GM19372 (cell line): ENCODE measurements at regions not wholly inside any gene's neighbourhood (a gene's known extent, or its start where the extent isn't known, plus 50 kb on each side); places are given as distances from the start of the nearest gene placed in this dataset.

Experiments used
- ATAC-seq: cut with Tn5 transposase; IDR thresholded peaks from one replicate; pipeline ENCODE4 v1.9.1; 2021; ENCODE audit warnings: mild to moderate bottlenecking, low read depth, moderate library complexity; ENCODE audit not compliant: unreplicated experiment

DNA sequence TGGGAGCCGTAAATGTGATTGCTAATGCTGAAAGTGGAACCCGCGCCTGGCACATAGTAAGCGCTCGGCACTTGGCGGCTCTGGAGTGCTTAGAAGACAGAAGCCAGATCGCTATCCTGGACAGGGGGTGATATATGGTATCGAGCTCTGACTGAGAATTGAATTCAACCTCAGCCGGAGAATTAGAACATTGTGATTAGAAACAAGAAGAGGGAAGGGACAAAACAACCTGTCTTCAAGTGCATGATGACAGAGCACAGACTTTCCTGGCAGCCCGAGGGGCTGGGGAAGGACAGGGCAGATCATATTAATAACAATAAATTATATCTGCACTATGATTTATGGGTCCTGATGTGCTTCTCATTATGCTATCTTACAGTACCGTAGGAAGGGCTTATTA is 66.9 kb upstream of the TBX3 start:
- no peak for ATAC-seq

DNA sequence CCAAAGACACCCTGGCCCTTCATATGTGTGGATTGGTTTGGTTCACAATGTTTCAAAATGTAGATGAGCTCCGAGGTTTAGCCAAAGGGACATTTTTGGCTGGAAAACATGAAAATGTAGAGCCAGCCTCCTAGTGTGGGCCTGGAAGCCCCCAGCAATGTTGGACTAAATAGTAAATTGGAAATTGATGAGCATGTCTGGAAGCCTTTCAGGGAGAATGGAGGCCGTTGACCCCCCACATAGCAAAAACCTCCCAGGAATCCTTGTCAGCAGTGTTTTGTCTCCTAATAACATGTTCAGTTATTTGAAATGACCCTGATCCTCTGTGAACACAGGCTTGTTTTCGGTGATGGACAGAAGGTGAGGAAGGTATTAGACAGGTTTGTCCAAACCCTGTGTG is 65.1 kb upstream of the TBX3 start:
- ATAC-seq: no peak

DNA sequence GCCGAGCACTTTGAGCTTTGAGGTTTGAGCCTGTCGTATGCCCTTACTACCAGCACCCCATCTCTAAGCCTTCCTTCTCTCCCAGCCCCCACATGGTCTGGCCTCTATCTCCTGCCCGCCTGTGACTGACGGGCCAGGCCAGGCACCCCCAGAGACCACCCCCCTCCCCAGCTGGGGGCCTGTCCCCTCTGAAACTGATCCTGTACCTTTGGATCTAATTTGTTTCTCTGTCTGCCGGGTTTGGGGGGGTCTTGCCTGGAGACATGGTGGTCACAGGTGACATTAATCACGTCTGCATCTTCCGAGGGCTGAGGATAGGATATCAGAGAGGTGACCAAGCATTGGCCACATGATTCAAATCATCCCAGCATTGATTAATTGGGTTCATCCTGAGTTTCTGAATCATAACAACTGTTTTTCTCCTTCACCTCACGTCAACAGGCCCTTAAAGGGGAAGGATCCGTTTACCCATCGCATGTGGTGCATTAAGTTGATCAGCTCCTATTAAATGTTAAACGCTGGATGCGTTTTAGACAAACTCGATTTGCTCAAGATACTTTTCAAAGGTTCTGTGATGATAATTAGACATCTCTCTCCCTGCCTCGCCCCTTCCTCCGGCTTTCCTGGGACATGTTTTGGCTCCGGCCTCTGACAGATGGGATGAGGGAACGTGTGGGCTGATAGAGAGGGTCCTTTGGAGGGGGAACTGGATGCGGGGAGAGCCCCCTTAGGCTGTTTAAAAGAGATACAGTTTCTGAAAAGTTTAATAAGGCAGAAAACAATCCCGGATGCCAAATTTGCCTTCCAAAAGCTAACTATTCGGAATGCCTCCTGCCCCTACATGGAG is 63.3 kb upstream of the TBX3 start:
- no peak for ATAC-seq

GRCh38 chr12:114746297-114747011 is 62.5 kb upstream of the TBX3 start:
- no peak for ATAC-seq

GRCh38 chr12:114744691-114745090 is 60.7 kb upstream of the TBX3 start:
- no peak for ATAC-seq

DNA sequence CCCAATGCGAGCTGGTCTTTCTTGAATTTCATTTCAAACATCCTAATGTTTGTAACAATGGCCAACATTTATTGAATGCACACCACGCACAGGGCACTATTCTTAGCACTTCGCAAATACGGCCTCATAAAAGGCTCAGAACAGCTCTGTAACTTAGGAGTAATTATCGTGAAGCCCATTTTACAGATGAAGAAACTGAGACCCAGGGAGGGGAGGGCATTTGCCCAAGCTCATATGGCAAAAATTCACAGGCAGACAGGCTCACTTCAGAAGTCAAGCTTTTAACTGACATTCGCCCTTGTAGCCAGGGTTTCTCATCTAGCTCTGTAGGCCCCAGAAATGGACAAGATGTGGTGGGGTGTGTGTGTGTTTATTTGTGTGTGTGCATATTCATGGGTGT is 60.3 kb upstream of the TBX3 start:
- ATAC-seq: no peak

DNA sequence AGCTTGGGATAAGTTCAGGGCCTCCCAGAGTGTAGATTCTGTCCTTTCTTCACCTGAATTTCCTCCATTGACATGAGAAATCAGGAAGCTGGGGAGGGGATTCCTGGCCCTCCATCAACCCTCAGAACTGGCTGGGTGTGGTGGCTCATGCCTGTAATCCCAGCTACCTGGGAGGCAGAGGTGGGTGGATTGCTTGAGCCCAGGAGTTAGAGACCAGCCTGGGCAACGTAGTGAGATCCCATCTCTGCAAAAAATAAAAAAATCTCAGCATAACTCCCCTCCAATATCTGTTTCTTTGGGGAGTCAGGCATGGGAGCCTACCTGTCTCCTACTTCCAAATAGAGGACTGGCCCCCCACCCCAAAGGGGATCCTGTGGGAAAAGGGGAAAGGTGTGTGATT is 59.8 kb upstream of the TBX3 start:
- no peak for ATAC-seq

DNA sequence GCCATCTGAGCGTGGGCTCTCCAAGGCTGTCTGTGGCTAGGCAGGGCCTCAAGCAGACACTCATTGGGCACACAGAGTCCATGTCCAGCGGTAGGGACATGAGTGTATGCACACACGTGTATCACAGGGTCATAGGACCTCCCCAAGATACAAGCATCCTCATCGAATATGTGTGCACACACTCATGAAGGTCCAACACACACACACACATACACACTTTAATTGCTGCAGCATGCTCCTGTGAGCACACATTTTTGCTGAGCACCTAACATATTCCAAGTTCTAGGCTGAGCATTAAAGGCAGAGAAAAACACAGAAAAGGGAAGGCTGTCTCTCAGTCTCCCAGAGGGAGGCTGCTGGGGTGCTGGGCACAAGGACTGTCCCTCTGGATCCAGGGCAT is 59.3 kb upstream of the TBX3 start:
- no peak for ATAC-seq

GRCh38 chr12:114742363-114742762 is 58.4 kb upstream of the TBX3 start:
- ATAC-seq: no peak

DNA sequence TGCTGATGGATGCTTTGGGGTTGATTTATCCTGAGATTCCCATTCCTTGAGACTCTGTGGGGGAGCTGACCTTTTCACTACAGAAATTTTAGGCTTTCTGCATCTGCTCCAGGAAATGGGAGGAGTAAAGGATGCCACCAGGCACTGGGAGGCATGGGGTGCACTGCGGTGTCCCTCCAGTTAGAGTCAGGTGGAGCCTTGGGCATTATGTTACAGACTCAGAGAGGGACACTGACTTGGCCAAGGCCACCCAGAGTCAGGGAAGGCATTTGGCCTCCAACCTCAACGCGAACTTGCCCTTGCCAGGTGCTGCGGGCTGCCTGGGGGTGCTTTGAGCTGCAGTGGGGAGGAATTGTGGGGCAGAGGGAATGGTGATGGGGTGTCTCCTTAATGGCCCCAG is 58.0 kb upstream of the TBX3 start:
- ATAC-seq: no peak

- no peak for ATAC-seq
Measured at GRCh38 chr12:114740448-114740847, 56.5 kb upstream of the TBX3 start.

GRCh38 chr12:114738460-114739184 is 54.6 kb upstream of the TBX3 start:
- ATAC-seq: no peak

GRCh38 chr12:114735680-114736374 is 51.9 kb upstream of the TBX3 start:
- ATAC-seq: no peak

DNA sequence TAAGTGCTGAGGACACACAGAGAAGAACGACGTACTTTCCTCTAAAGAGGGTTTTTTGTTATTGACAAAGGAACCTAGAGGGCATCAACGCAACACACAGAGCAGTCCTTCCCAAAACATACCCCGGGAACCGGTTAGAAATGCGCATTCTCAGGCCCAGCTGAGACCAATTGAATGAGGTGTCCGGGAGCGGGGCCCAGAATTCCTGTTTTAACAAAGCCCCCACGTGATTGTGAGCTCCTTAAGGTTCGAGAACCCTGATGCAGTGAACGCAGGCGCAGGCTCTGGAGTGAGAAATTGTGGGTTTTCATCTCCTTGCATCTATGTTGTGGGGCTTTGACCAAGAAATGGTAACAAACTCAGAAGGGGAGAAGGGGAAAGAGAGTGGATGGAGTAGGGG is 51.0 kb upstream of the TBX3 start:
- ATAC-seq: no peak

DNA sequence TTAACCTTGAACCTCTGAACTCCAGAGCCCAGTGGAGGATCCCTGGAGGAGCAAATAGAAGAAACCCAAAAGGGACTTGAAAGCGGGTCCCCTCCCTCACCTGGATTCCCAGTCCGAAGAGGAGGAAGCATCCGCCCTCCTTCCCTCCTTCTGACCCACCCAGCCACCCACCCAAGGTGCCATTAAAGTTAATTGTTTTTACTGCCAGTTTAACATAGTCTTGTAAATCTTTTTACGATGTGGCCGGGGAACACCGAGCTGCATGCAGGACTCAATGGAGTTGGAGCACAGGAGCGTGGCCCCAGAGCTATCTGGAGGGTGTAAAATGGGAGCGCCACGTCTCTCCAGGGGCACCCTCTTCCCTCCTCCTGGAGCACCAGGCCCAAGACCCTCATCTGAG is 49.9 kb upstream of the TBX3 start:
- ATAC-seq: no peak
